Panc1 (cell line): ENCODE measurements at regions not wholly inside any gene's neighbourhood (a gene's known extent, or its start where the extent isn't known, plus 50 kb on each side); places are given as distances from the start of the nearest gene placed in this dataset.

ENCODE experiments used
- CTCF ChIP-seq: fragments of 450-650 bp; IDR thresholded peaks from 2 replicates; pipeline ENCODE4 v1.5.1; 2017; ENCODE audit warnings: mild to moderate bottlenecking
- POLR2AphosphoS5 ChIP-seq: IDR thresholded peaks from 2 replicates; pipeline ENCODE4 v1.6.1; 2012; ENCODE audit warnings: mild to moderate bottlenecking, low read depth, low read length, moderate library complexity
- SIN3A ChIP-seq: IDR thresholded peaks from 2 replicates; pipeline ENCODE4 v1.6.1; 2012; ENCODE audit warnings: low read depth, mild to moderate bottlenecking, low read length, moderate library complexity, borderline replicate concordance; ENCODE audit not compliant: insufficient read depth
- TCF7L2 ChIP-seq: IDR thresholded peaks from 2 replicates; pipeline ENCODE4 v1.6.1; 2011; ENCODE audit warnings: mild to moderate bottlenecking, low read depth, low read length, inconsistent platforms

GRCh38 chr6:12605888-12606345, 110.7 kb upstream of the PHACTR1 start:
- TF ChIP-seq CTCF (peak; percentile 85), POLR2AphosphoS5 (no peak), TCF7L2 (no peak), SIN3A (no peak)
